HT-29 (cell line): ENCODE measurements at regions not wholly inside any gene's neighbourhood (a gene's known extent, or its start where the extent isn't known, plus 50 kb on each side); places are given as distances from the start of the nearest gene placed in this dataset.

Source experiments
- DNase-seq: peaks from one replicate; pipeline ENCODE4 v3.0.0-alpha.2; 2015; ENCODE audit warnings: low spot score

- no peak for DNase-seq
Measured at GRCh38 chr17:77753691-77754245, 204.7 kb upstream of the TNRC6C start.

- no peak for DNase-seq
Measured at GRCh38 chr17:77754956-77755355, 203.5 kb upstream of the TNRC6C start.

DNA sequence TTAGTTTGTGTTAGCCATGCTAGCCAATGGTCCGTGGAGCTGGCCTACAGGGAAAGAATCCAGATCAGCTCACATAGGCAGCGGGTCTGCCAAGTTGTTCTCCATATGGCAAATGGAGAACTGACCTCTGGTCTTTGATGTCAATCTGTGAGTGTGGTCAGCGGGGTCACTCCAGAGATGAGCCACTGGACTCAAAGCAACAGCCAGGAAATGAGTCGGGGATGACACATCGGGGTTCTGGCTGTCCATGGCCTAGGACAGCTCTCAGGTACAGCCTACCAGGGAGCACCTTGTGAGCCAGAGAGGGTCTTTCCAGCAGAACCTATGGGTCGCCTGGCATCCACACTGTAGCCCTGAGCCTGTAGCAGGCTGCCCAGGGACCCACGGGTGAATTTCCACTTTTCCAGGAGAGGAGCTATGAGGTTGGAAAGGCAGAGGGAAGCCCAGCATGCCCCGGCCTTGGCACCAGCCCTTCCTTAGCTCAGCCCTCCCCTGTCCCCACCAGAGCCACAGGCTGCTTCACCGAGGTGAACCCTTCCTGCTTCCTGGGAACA lies 203.0 kb upstream of the TNRC6C start:
- no peak for DNase-seq

DNA sequence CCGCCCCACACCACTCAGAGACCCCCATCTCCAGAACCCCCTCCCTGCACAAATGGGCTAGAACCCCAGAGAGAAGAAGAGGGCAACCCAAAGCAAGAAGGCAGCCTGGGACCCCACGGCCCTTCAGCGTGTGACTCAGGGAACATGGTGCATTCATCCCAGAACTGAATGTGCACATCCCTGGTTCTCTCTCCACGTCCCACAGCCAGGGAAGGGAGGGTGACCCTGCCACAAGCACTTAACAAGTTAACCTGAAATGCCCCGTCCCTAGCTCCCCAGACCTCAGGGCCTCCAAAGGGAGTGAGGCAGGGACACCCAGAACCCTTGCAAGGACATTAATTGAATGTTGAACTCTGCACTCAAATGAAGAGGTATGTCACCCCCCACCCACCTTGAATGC lies 202.5 kb upstream of the TNRC6C start:
- no peak for DNase-seq

GRCh38 chr17:77756846-77757560 lies 201.5 kb upstream of the TNRC6C start:
- no peak for DNase-seq

GRCh38 chr17:77757561-77757898 lies 201.0 kb upstream of the TNRC6C start:
- no peak for DNase-seq

DNA sequence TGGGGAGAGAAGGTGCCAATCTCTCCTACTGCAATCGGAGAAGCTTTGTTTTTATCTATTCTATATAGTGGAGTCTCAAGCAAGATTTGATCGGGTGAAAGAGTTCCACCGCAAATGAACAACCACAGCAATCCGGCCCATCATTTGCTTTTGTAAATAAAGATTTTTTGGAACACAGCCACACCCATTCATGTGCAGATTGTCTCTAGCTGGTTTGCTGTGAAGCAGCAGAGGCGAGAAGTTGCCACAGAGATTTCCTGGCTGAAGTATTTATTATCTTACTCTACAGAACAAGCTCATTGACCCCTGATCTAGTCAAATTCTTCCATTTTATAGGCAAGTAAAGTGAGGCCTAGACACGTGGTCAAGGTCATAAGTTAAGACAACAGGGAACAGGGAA lies 195.5 kb upstream of the TNRC6C start:
- no peak for DNase-seq

DNA sequence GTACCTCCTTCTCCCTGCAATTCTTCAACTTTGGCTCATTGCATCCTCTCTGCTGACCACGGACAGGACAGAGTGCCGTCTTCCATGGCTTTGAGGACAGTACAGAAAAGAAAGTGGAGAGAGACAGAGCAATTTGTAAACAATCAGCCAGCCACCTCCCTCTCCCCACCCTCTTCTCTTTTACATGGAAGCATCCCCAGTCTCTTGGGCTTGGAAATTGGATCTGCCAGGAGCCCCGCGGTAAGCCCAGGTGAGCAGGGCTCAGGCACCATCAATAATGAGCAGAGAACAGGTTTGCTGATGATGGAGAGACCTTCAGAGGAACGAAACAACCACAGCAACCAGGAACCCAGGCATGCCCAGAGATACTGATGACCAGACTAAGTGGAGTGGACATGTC lies 194.9 kb upstream of the TNRC6C start:
- DNase-seq = no peak

DNA sequence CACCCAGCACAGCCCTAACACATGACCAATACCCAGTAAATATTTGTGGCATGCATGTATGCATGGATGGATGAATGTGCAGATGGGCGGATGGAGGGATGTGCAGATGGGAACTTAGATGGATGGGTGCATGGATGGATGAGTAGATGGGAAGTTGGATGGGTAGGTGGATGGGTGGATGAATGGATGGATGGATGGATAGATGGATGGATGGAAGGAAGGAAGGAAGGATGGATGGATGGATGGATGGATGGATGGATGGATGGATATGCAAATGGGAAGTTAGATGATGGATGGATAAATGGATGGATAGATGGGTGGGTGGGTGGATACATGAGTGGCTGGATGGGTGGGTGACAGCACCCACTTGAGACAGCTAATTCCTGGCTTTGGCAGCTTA lies 193.2 kb upstream of the TNRC6C start:
- DNase-seq = no peak

DNA sequence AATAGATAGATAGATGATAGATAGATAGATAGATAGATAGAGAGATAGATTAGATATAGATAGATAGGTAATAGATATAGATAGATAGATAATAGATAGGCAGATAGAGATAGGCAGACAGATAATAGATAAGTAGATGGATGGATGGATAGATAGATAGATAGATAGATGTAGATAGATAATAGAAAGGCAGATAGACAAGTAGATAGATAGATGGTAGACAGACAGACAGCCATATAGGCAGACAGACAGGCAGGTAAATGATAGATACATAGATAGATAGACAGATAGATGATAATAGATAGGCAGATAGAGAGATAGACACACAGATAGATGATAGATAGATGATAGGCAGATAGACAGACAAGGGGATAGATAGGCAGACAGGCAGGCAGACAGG lies 191.4 kb upstream of the TNRC6C start:
- DNase-seq = no peak

GRCh38 chr17:77768248-77768852 lies 190.2 kb upstream of the TNRC6C start:
- DNase-seq = no peak

- no peak for DNase-seq
Measured at GRCh38 chr17:77769215-77769614, 189.3 kb upstream of the TNRC6C start.

GRCh38 chr17:77769762-77770161 lies 188.7 kb upstream of the TNRC6C start:
- DNase-seq = peak; percentile 19

- DNase-seq = no peak
Measured at GRCh38 chr17:77770331-77771105, 188.0 kb upstream of the TNRC6C start.

DNA sequence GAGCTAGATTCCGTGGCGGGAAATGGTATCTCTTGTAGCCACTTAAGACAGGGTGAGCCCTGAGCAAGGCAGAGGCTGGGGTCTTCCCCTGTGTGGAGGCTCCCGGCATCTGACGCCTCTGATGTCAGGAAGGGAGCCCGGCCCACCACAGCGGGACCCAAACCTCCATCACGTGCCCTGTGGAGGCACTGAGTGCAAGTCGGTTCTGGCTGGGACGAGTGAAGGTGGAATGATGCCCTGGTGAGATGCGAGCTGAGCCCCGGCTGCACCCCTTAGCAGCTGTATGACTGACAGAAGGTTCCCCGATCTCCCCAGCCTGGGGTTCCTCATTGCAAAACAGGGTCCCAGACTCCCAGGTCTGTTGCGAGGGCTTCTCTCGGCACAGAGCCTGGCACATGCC lies 187.4 kb upstream of the TNRC6C start:
- no peak for DNase-seq

DNA sequence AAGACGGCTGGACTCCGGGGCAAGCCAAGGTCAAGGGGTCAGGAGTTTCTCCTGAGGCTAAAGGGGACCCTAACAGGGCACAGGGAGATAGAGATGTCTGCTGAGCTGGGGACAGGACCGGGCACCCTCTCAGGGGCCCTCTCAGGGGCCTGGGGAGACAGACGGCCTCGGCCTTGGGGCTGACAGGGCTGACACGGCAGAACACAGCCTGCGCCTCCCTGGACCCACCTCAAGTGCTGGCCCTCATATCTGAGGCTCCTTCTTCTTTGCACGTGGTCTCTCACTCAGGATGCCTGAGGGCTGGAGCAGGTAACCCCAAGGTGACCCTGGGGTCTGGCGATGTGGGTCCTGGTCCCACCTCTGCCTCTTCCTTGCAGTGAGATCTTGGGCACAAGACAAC lies 186.9 kb upstream of the TNRC6C start:
- no peak for DNase-seq

GRCh38 chr17:77771998-77772397 lies 186.5 kb upstream of the TNRC6C start:
- no peak for DNase-seq

GRCh38 chr17:77772461-77772897 lies 186.0 kb upstream of the TNRC6C start:
- peak; percentile 52 for DNase-seq

GRCh38 chr17:77772899-77773358 lies 185.6 kb upstream of the TNRC6C start:
- DNase-seq = no peak

GRCh38 chr17:77774182-77774581 lies 184.3 kb upstream of the TNRC6C start:
- DNase-seq = no peak

GRCh38 chr17:77778636-77779489 lies 179.6 kb upstream of the TNRC6C start:
- DNase-seq = peak; percentile 7
